A673 (cell line): ENCODE measurements at regions not wholly inside any gene's neighbourhood (a gene's known extent, or its start where the extent isn't known, plus 50 kb on each side); places are given as distances from the start of the nearest gene placed in this dataset.
"Not testable (repeated sequence)": the region's sequence is repeated elsewhere in the genome, so short reads cannot be mapped to it uniquely, and the experiment has no call there.

Experiments used
- EZH2 ChIP-seq: fragments of 200-600 bp; sonication (generic); IDR thresholded peaks from 2 replicates; pipeline ENCODE4 v1.6.1; 2017; ENCODE audit warnings: borderline replicate concordance, low read depth, mild to moderate bottlenecking, mixed read lengths, antibody characterized with exemption, low read length; ENCODE audit not compliant: poor library complexity, severe bottlenecking
- TF ChIP-seq, protein P1 (sequence below): fragments of 300-800, 200-600 bp; sonication (generic); conservative IDR thresholded peaks from 2 replicates; pipeline ENCODE4 v1.5.1; 2017; ENCODE audit warnings: low read depth, mild to moderate bottlenecking, antibody characterized with exemption, low read length, moderate library complexity, mixed read lengths

DNA sequence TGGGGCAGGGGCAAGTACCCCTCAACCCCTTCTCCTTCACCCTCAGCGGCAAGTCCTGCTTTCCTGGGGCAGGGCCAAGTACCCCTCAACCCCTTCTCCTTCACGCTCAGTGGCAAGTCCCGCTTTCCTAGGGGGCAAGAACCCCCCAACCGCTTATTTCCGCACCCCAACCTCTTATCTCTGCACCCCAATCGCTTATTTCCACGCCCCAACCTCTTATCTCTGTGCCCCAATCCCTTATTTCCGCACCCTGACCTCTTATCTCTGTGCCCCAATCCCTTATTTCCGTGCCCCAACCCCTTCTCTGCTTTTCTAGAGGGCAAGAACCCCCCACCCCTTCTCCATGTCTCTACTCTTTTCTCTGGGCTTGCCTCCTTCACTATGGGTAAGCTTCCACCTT is 109.2 kb upstream of the PELI1 start:
- TF ChIP-seq, protein P1, sequence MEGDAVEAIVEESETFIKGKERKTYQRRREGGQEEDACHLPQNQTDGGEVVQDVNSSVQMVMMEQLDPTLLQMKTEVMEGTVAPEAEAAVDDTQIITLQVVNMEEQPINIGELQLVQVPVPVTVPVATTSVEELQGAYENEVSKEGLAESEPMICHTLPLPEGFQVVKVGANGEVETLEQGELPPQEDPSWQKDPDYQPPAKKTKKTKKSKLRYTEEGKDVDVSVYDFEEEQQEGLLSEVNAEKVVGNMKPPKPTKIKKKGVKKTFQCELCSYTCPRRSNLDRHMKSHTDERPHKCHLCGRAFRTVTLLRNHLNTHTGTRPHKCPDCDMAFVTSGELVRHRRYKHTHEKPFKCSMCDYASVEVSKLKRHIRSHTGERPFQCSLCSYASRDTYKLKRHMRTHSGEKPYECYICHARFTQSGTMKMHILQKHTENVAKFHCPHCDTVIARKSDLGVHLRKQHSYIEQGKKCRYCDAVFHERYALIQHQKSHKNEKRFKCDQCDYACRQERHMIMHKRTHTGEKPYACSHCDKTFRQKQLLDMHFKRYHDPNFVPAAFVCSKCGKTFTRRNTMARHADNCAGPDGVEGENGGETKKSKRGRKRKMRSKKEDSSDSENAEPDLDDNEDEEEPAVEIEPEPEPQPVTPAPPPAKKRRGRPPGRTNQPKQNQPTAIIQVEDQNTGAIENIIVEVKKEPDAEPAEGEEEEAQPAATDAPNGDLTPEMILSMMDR = not testable (repeated sequence)
- TF ChIP-seq EZH2 = not testable (repeated sequence)
